A549 (cell line): ENCODE measurements at regions not wholly inside any gene's neighbourhood (a gene's known extent, or its start where the extent isn't known, plus 50 kb on each side); places are given as distances from the start of the nearest gene placed in this dataset.

Experiments used
- ATAC-seq, 2 experiments: fragments of 200-7000 bp in 1 of 2; fragments of >200 bp in 1 of 2; cut with Nextera tagmentation in 1 of 2; cut with Tn5 transposase in 1 of 2; 3 replicates each; pipeline versions ENCODE4 v1.8.0 to v1.9.1; 2018 to 2020; ENCODE audit warnings: mild to moderate bottlenecking in 1 of 2, moderate library complexity in 1 of 2
- CTCF ChIA-PET: fragments of 300-600 bp; sonication (Branson Sonifier 250); formaldehyde crosslinking; extraction: SDS; loops from one replicate; lab custom pipeline; 2021; ENCODE audit warnings: antibody characterized with exemption, inconsistent platforms; lab: Yijun Ruan, JAX
- POLR2A ChIA-PET: fragments of 350-600 bp; formaldehyde crosslinking; extraction: SDS; loops from one replicate; lab custom pipeline; 2021; ENCODE audit warnings: antibody characterized with exemption, inconsistent platforms; lab: Yijun Ruan, JAX
- DNase-seq, 2 experiments: peaks; one replicate each; pipeline versions ENCODE4 v3.0.0 to v3.0.0-alpha.2; 2011 to 2016; ENCODE audit warnings: low read depth in 1 of 2, low spot score in 1 of 2
- FAIRE-seq: peaks from 2 replicates; lab custom pipeline; 2011; peaks lifted over from hg19 to GRCh38; lab: Jason Lieb, UNC
- H3K27ac ChIP-seq, 2 experiments: fragments of >200 bp; sonication (Bioruptor Twin); formaldehyde crosslinking; 3 replicates each; pipeline ENCODE4 v1.5.1; 2016 to 2017
- H3K4me1 ChIP-seq: fragments of >200 bp; sonication (Bioruptor Twin); formaldehyde crosslinking; 3 replicates; pipeline ENCODE4 v1.6.1; 2016
- H3K4me2 ChIP-seq: fragments of >200 bp; sonication (Bioruptor Twin); formaldehyde crosslinking; 3 replicates; pipeline ENCODE4 v1.6.1; 2016
- H3K4me3 ChIP-seq: fragments of >200 bp; sonication (Bioruptor Twin); formaldehyde crosslinking; 3 replicates; pipeline ENCODE4 v1.5.1; 2016
- H3K9me3 ChIP-seq: fragments of >200 bp; sonication (Bioruptor Twin); formaldehyde crosslinking; 3 replicates; pipeline ENCODE4 v1.6.1; 2016
- BHLHE40 ChIP-seq: IDR thresholded peaks from 2 replicates; pipeline ENCODE4 v1.6.1; 2012; ENCODE audit warnings: low read depth, low read length, inconsistent platforms
- CBX2 ChIP-seq: fragments of 200-600 bp; sonication (generic); IDR thresholded peaks from 2 replicates; pipeline ENCODE4 v1.6.1; 2016; ENCODE audit warnings: low read depth, mild to moderate bottlenecking, borderline replicate concordance
- CBX8 ChIP-seq: fragments of 200-600 bp; sonication (generic); IDR thresholded peaks from 2 replicates; pipeline ENCODE4 v1.6.1; 2016
- CHD4 ChIP-seq: fragments of 200-600 bp; sonication (generic); IDR thresholded peaks from 2 replicates; pipeline ENCODE4 v1.6.1; 2016; ENCODE audit warnings: antibody characterized with exemption, mild to moderate bottlenecking, borderline replicate concordance
- EP300 ChIP-seq, 2 experiments: fragments of >200 bp; sonication (Bioruptor Twin); formaldehyde crosslinking; IDR thresholded peaks; 2 replicates in 1 of 2; 3 replicates in 1 of 2; pipeline ENCODE4 v1.6.1; 2016 to 2017
- FOSB ChIP-seq: fragments of 250-450 bp; sonication (Bioruptor Pico); IDR thresholded peaks from 2 replicates; pipeline ENCODE4 v1.5.0; 2020; ENCODE audit warnings: mild to moderate bottlenecking, moderate library complexity
- FOSL2 ChIP-seq, 2 experiments: fragments of 450-650 bp in 1 of 2; fragments of >200 bp in 1 of 2; sonication (Bioruptor Twin) in 1 of 2; formaldehyde crosslinking; IDR thresholded peaks; 2 replicates each; pipeline versions ENCODE4 v1.5.0 to v1.6.1; 2016 to 2020; ENCODE audit warnings: mild to moderate bottlenecking in 1 of 2, moderate library complexity in 1 of 2
- FOXS1 ChIP-seq: fragments of 250-450 bp; sonication (Bioruptor Pico); IDR thresholded peaks from 2 replicates; pipeline ENCODE4 v1.5.0; 2020; ENCODE audit warnings: mild to moderate bottlenecking, moderate library complexity
- GATA3 ChIP-seq: IDR thresholded peaks from 2 replicates; pipeline ENCODE4 v1.6.1; 2012; ENCODE audit warnings: borderline replicate concordance
- HDAC2 ChIP-seq: fragments of 200-600 bp; sonication (generic); IDR thresholded peaks from 2 replicates; pipeline ENCODE4 v1.6.1; 2016
- HEYL ChIP-seq: fragments of 250-450 bp; sonication (Bioruptor Pico); IDR thresholded peaks from 2 replicates; pipeline ENCODE4 v1.8.0; 2021; ENCODE audit warnings: mild to moderate bottlenecking, moderate library complexity
- HOXA7 ChIP-seq: fragments of 250-450 bp; sonication (Bioruptor Pico); IDR thresholded peaks from 2 replicates; pipeline ENCODE4 v1.5.0; 2020; ENCODE audit warnings: mild to moderate bottlenecking, moderate library complexity
- JUNB ChIP-seq: fragments of >200 bp; sonication (Bioruptor Twin); formaldehyde crosslinking; IDR thresholded peaks from 2 replicates; pipeline ENCODE4 v1.6.1; 2016
- KDM1A ChIP-seq: fragments of 200-600 bp; sonication (generic); IDR thresholded peaks from 2 replicates; pipeline ENCODE4 v1.6.1; 2016; ENCODE audit warnings: low read depth, mild to moderate bottlenecking
- MAFK ChIP-seq: fragments of 450-650 bp; IDR thresholded peaks from 2 replicates; pipeline ENCODE4 v1.6.1; 2014; ENCODE audit not compliant: partially characterized antibody
- NR3C1 ChIP-seq: fragments of >200 bp; sonication (Bioruptor Twin); formaldehyde crosslinking; IDR thresholded peaks from 3 replicates; pipeline ENCODE4 v1.6.1; 2017
- POLR2AphosphoS2 ChIP-seq: conservative IDR thresholded peaks from 2 replicates; pipeline ENCODE4 v1.6.1; 2012; ENCODE audit warnings: low read length, improper control_type of control experiment, inconsistent platforms
- RAD21 ChIP-seq, 2 experiments: fragments of >200 bp in 1 of 2; sonication (Bioruptor Twin) in 1 of 2; formaldehyde crosslinking in 1 of 2; IDR thresholded peaks in 1 of 2; conservative IDR thresholded peaks in 1 of 2; 2 replicates in 1 of 2; 3 replicates in 1 of 2; pipeline ENCODE4 v1.6.1; 2012 to 2018; ENCODE audit warnings: inconsistent platforms in 1 of 2
- RARB ChIP-seq: fragments of 250-450 bp; sonication (Bioruptor Pico); IDR thresholded peaks from 2 replicates; pipeline ENCODE4 v1.8.0; 2021; ENCODE audit warnings: mild to moderate bottlenecking, moderate library complexity
- RCOR1 ChIP-seq: fragments of 150-350 bp; IDR thresholded peaks from 2 replicates; pipeline ENCODE4 v1.6.1; 2014; ENCODE audit warnings: antibody characterized with exemption, low read length, low read depth
- RFX5 ChIP-seq: fragments of 450-650 bp; IDR thresholded peaks from 2 replicates; pipeline ENCODE4 v1.7.1; 2014; ENCODE audit warnings: antibody characterized with exemption, mild to moderate bottlenecking, moderate library complexity
- RNF2 ChIP-seq: fragments of 200-600 bp; sonication (generic); IDR thresholded peaks from 2 replicates; pipeline ENCODE4 v1.6.1; 2016; ENCODE audit warnings: low read depth, mild to moderate bottlenecking, antibody characterized with exemption, moderate library complexity, borderline replicate concordance
- SMC3 ChIP-seq: fragments of >200 bp; sonication (Bioruptor Twin); formaldehyde crosslinking; IDR thresholded peaks from 3 replicates; pipeline ENCODE4 v1.6.1; 2018; ENCODE audit warnings: inconsistent platforms
- TFCP2L1 ChIP-seq: fragments of 250-450 bp; sonication (Bioruptor Pico); IDR thresholded peaks from 2 replicates; pipeline ENCODE4 v1.5.0; 2021; ENCODE audit warnings: mild to moderate bottlenecking
- ZC3H11A ChIP-seq: fragments of 450-650 bp; IDR thresholded peaks from 2 replicates; pipeline ENCODE4 v1.6.1; 2014; ENCODE audit warnings: antibody characterized with exemption, mild to moderate bottlenecking
- ZNF302 ChIP-seq: fragments of 250-450 bp; sonication (Bioruptor Pico); IDR thresholded peaks from 2 replicates; pipeline ENCODE4 v1.9.0; 2021; ENCODE audit warnings: inconsistent platforms, mild to moderate bottlenecking, moderate library complexity
- WGBS: methylation state at CpG from one replicate; pipeline ENCODE4 v1.1.6; 2017; ENCODE audit errors: missing lambda C conversion rate; 5-methylcytosine and 5-hydroxymethylcytosine counted together
- TF ChIP-seq, protein P1 (sequence below): fragments of 250-450 bp; sonication (Bioruptor Pico); IDR thresholded peaks from 2 replicates; pipeline ENCODE4 v1.5.0; 2020; ENCODE audit warnings: low read depth, mild to moderate bottlenecking, moderate library complexity
- TF ChIP-seq, protein P2 (sequence below): fragments of >200 bp; sonication (Bioruptor Twin); formaldehyde crosslinking; IDR thresholded peaks from 3 replicates; pipeline ENCODE4 v1.5.1; 2016
- TF ChIP-seq, protein P3 (sequence below): fragments of >200 bp; sonication (Bioruptor Twin); formaldehyde crosslinking; IDR thresholded peaks from 3 replicates; pipeline ENCODE4 v1.6.1; 2016

DNA sequence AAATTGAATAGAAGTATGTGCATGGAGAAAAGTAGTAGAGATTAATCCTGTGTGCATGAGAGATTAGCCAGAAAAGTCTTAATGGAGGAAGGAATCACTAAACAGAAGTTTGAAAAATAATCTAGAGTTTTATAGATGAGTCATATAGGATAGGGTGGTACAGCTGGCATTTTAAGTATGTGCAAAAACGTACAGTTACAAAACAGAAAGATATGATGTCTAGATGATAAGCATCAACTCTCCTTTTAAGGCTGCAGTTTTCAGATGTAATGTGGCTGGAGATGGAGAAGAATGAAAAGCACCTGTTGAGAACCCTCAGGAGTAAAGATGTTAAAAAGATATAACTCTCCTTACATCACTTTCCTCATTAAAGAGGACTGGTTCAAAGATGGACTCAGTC, 271.3 kb downstream of the STK31 start:
- Histone ChIP-seq H3K4me1 (no peaks in the 10 kb centered on the region), H3K27ac (no peak overlapping the region), H3K9me3 (no peaks in the 10 kb centered on the region), H3K4me2 (no peak overlapping the region), H3K4me3 (no peak overlapping the region)
- DNase-seq (no peak), ATAC-seq (no peak), FAIRE-seq (no peak)
- TF ChIP-seq HEYL (CRISPR knock-in tag), result no peak
- TF ChIP-seq KDM1A, result no peak
- no peak for TF ChIP-seq MAFK
- TF ChIP-seq CHD4, result no peak
- no peak for TF ChIP-seq RFX5
- no peak for TF ChIP-seq JUNB
- no peak for TF ChIP-seq FOSB
- no peak for TF ChIP-seq CBX2
- TF ChIP-seq RCOR1, result no peak
- TF ChIP-seq RARB, result no peak
- TF ChIP-seq ZNF302 (CRISPR knock-in tag), result no peak
- TF ChIP-seq SMC3, result no peak
- TF ChIP-seq EP300 (IDR thresholded peaks at IDR 0.05), result no peak
- no peak for TF ChIP-seq ZC3H11A
- TF ChIP-seq, protein P1, sequence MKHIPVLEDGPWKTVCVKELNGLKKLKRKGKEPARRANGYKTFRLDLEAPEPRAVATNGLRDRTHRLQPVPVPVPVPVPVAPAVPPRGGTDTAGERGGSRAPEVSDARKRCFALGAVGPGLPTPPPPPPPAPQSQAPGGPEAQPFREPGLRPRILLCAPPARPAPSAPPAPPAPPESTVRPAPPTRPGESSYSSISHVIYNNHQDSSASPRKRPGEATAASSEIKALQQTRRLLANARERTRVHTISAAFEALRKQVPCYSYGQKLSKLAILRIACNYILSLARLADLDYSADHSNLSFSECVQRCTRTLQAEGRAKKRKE, result no peak
- no peak for TF ChIP-seq BHLHE40
- TF ChIP-seq POLR2AphosphoS2, result no peak
- TF ChIP-seq NR3C1, result no peak
- POLR2A ChIA-PET, result no interaction called here
- CTCF ChIA-PET, result no interaction called here
- 0% methylated on average over 1 of the region's 1 CpG for WGBS

DNA sequence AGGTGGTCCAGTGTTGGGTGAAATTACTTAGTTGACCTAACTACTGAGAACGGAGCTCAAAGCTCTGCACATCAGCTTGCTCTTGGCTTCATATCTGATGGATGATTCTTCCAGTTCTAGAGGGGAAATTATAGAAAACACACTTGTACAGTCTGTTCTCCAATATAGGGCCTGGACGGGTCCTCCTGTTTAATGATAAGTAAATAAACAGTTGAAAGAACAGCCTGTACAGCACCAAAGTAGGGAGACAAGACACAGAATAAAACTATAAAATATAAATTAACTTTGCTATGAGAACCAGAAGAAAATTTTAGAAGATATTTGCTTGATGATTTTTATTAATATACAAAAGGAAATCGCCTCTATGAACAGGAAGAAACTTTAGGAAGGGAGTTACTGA, 271.7 kb downstream of the STK31 start:
- POLR2A ChIA-PET, result no interaction called here
- CTCF ChIA-PET, result no interaction called here
- H3K9me3 ChIP-seq, result no peaks in the 10 kb centered on the region
- ATAC-seq (no peak), DNase-seq (no peak), FAIRE-seq (no peak)
- H3K4me3 ChIP-seq, result no peak overlapping the region
- H3K4me1 ChIP-seq, result no peaks in the 10 kb centered on the region
- 5% methylated on average over 3 of the region's 3 CpGs for WGBS
- H3K27ac ChIP-seq, result no peak overlapping the region
- TF ChIP-seq RNF2 (no peak), CBX8 (no peak), FOXS1 (CRISPR knock-in tag) (no peak), GATA3 (no peak)
- H3K4me2 ChIP-seq, result no peak overlapping the region

DNA sequence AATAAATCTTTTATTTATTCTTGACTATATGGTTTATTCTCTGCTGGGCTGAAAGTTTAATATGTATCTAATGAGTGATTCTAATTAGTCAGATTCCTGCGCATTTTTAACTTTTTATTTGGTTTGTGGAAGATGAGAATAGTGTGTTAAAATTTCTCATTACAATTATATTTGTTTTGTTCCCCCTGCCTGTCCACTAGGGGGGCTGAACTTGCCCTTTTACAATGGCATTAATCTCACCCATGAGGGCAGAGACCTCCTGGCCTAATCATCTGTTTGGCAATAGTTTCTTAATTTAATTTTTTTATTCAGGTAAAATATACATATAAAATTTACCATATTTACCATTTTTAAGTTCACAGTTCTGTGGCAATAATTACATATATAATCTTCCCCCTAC, 278.5 kb upstream of the NPY start:
- 0% methylated on average over 1 of the region's 1 CpG for WGBS
- Histone ChIP-seq H3K4me3 (no peak overlapping the region), H3K27ac (no peak overlapping the region), H3K4me2 (no peak overlapping the region), H3K4me1 (no peaks in the 10 kb centered on the region), H3K9me3 (no peaks in the 10 kb centered on the region)
- ChIA-PET CTCF (no interaction called here), POLR2A (no interaction called here)
- no peak for ATAC-seq
- TF ChIP-seq, protein P2, sequence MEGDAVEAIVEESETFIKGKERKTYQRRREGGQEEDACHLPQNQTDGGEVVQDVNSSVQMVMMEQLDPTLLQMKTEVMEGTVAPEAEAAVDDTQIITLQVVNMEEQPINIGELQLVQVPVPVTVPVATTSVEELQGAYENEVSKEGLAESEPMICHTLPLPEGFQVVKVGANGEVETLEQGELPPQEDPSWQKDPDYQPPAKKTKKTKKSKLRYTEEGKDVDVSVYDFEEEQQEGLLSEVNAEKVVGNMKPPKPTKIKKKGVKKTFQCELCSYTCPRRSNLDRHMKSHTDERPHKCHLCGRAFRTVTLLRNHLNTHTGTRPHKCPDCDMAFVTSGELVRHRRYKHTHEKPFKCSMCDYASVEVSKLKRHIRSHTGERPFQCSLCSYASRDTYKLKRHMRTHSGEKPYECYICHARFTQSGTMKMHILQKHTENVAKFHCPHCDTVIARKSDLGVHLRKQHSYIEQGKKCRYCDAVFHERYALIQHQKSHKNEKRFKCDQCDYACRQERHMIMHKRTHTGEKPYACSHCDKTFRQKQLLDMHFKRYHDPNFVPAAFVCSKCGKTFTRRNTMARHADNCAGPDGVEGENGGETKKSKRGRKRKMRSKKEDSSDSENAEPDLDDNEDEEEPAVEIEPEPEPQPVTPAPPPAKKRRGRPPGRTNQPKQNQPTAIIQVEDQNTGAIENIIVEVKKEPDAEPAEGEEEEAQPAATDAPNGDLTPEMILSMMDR, result no peak
- TF ChIP-seq FOSL2 (IDR thresholded peaks at IDR 0.05), result no peak
- TF ChIP-seq FOSL2 (CRISPR knock-in tag; IDR thresholded peaks at IDR 0.05), result no peak
- TF ChIP-seq GATA3, result no peak
- TF ChIP-seq FOXS1 (CRISPR knock-in tag), result no peak
- no peak for TF ChIP-seq HEYL (CRISPR knock-in tag)
- TF ChIP-seq NR3C1, result no peak
- TF ChIP-seq, protein P3, sequence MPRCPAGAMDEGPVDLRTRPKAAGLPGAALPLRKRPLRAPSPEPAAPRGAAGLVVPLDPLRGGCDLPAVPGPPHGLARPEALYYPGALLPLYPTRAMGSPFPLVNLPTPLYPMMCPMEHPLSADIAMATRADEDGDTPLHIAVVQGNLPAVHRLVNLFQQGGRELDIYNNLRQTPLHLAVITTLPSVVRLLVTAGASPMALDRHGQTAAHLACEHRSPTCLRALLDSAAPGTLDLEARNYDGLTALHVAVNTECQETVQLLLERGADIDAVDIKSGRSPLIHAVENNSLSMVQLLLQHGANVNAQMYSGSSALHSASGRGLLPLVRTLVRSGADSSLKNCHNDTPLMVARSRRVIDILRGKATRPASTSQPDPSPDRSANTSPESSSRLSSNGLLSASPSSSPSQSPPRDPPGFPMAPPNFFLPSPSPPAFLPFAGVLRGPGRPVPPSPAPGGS, result no peak
- TF ChIP-seq EP300 (IDR thresholded peaks at IDR 0.05), result no peak
- no peak for TF ChIP-seq TFCP2L1
- TF ChIP-seq HDAC2, result no peak
- TF ChIP-seq FOSB, result no peak
- no peak for TF ChIP-seq RAD21 (conservative IDR thresholded peaks at IDR 0.05 in 1 of 2, IDR thresholded peaks at IDR 0.05 in 1 of 2)
- TF ChIP-seq HOXA7 (CRISPR knock-in tag), result no peak
- TF ChIP-seq BHLHE40, result no peak
- DNase-seq, result no peak
- no peak for FAIRE-seq
